D721Med (cell line): ENCODE measurements at regions not wholly inside any gene's neighbourhood (a gene's known extent, or its start where the extent isn't known, plus 50 kb on each side); places are given as distances from the start of the nearest gene placed in this dataset.

ENCODE experiments used
- DNase-seq: peaks from one replicate; pipeline ENCODE4 v3.0.0; 2011; ENCODE audit warnings: low spot score; ENCODE audit not compliant: insufficient read length
- FAIRE-seq: peaks from 2 replicates; lab custom pipeline; 2011; peaks lifted over from hg19 to GRCh38; lab: Jason Lieb, UNC
- TF ChIP-seq, protein P1 (sequence below): IDR thresholded peaks from 2 replicates; pipeline ENCODE4 v1.5.1; 2012; ENCODE audit warnings: mild to moderate bottlenecking, control low read depth; ENCODE audit not compliant: insufficient read depth; ENCODE audit errors: missing control alignments

DNA sequence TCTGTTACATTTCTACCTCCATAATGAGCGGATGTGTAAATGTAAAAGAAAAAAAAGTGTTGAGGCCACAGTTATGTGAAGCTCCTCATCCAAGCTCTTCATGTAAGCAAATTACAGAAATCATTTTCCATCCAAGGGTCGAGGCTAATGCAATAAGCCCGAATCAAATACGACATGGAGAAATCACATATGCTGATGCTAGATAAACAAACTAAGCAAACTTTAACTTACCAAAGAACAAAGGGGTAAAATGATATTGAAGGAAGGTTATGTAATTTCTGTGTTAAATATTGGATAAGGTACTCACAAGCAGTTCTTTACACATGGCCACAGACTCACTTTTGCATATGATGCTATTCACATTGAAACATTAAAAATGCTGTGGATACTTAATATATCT, 310.2 kb upstream of the ID2 start:
- DNase-seq = no peak
- TF ChIP-seq, protein P1, sequence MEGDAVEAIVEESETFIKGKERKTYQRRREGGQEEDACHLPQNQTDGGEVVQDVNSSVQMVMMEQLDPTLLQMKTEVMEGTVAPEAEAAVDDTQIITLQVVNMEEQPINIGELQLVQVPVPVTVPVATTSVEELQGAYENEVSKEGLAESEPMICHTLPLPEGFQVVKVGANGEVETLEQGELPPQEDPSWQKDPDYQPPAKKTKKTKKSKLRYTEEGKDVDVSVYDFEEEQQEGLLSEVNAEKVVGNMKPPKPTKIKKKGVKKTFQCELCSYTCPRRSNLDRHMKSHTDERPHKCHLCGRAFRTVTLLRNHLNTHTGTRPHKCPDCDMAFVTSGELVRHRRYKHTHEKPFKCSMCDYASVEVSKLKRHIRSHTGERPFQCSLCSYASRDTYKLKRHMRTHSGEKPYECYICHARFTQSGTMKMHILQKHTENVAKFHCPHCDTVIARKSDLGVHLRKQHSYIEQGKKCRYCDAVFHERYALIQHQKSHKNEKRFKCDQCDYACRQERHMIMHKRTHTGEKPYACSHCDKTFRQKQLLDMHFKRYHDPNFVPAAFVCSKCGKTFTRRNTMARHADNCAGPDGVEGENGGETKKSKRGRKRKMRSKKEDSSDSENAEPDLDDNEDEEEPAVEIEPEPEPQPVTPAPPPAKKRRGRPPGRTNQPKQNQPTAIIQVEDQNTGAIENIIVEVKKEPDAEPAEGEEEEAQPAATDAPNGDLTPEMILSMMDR = no peak
- no peak for FAIRE-seq

DNA sequence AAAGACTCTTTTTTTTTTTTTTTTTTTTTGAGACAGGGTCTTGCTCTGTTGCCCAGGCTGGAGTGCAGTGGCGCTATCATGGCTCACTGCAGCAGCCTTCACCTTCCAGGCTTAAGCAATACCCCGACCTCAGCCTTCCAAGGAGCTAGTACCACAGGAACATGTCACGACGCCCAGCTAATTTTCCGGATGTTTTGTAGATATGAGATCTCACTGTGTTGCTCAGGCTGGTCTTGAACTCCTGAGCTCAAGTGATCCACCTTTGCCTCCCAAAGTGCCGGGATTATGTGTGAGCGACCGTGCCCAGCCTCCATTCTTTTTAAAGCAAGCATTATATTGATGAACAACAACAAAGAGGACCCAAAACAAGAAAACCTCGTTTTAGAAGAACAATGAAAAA, 307.1 kb upstream of the ID2 start:
- TF ChIP-seq, protein P1 = no peak
- no peak for DNase-seq
- no peak for FAIRE-seq

DNA sequence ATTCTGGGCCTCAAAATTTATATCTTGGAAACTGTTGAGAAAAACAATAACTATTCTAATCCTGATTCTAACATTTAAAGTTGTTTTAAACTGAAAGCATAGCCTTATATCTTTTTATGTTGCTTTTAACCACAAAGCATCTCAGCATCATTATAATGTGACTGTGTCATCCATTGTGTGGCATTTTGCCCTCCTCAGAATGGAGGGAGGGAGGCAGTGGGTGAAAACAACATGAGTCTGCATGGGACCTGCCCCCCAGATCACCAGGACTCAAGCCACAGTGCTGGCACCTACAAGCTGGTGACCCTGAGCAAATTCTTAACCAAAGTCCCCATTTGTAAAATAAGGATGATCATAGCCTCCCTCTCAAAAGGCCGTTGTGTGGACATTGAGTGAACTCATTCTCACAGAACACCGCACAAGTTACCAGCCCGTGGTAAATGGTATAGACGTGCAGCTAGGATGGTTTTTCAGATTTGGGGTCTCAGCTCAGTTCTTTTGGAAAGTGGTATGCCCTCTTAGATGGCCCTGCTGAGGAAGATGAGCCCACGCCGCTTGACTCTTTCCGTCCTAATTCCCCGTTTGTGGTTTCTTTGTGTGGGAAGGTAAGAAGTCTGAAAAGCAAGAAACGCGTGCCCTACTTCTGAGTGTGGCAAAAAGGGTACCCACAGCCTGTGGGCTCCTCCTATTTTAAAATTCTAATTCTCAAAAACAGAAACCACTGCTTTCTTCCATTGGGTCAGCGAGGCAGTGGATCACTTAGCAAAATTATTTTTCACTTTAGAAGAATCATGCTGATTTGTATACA, 305.0 kb upstream of the ID2 start:
- no peak for DNase-seq
- TF ChIP-seq, protein P1 = no peak
- no peak for FAIRE-seq

DNA sequence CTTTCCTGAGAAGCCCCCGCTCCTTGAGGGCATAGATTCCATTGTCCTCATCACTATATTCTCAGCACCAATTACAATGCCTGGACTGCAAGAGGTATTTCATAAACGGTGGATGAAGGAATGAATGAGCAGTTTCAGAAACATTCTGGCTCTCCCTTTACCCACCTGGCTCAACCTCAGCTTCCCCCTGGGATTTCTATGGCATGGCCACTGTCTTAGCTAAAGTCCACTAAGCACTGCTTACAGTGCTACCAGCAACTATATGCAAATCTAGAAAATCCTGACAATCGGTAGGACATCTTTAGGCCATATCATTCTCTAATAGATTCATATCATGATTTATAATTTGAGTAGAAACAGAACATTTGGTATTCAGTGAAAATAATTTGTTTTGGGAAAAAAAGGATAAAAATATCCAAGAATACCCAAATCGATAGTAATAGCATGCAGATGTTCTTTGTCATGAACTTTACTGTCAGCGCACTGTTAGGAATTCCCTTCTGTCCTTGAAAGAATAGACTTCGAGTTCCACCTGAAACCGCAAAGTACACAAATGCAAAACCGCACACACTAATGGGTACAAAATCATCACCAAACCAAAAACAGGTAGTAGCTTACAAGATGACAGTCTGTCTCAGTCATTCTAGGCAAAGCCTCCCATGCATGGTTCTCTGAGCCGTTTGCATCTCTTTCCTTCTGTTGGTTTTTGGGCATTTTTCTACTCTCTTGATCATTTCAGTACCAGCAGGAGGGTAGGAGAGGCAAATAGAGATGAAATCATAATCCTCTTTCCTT, 303.6 kb upstream of the ID2 start:
- TF ChIP-seq, protein P1 = no peak
- DNase-seq = no peak
- FAIRE-seq = no peak

DNA sequence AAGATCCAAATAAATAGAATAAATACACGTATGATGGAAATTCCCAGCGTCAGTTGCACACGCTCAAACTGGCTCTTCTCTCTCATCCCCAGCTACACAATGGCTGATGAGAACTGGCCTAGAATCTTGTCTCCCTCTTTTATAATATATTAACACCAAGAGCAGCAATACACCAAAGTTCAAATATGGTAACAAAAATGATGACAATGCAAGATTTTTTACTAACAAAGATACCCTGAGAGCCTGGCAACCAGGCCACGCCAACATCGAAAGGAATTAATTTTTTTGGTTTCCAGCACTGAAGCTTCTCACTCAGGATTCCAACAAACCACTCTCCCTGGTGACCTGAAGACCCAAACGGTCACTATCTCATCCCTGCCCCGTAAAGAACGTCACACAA, 302.7 kb upstream of the ID2 start:
- no peak for DNase-seq
- TF ChIP-seq, protein P1 = no peak
- FAIRE-seq = no peak

DNA sequence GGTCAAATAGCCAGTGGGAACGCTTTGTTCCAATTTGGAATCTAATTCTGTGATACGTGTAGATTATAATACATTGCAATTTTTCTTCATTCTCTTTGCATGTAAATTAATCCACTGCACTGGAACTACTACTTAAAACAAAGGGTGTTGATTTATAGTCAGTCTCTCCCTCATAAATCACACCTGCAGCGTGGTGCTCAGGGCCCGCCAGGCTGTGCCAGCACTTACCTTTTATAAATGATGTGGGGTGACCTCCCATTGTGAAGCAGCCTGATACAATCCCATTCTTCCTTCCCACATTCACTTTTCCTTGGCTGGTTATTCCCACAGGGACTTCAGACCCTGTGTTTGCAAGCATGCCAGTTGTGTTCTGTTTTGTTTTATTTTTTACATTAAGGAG, 302.3 kb upstream of the ID2 start:
- TF ChIP-seq, protein P1 = no peak
- DNase-seq (no peak), FAIRE-seq (no peak)
